PC-9 (cell line): ENCODE measurements at regions not wholly inside any gene's neighbourhood (a gene's known extent, or its start where the extent isn't known, plus 50 kb on each side); places are given as distances from the start of the nearest gene placed in this dataset.
A peak's percentile ranks its signal among the peaks of the same experiment; 100 is the strongest.

Experiments used
- BruUV-seq: library from RNA; stranded (reverse); fragments of 400-500 nt; replicated peaks from 2 replicates; lab custom pipeline; 2021; lab: Mats Ljungman, UMichigan
- CTCF ChIA-PET: fragments of 300-600 bp; sonication (Branson Sonifier 250); formaldehyde crosslinking; loops from one replicate; lab custom pipeline; 2022; ENCODE audit warnings: antibody characterized with exemption; lab: Charles Lee
- POLR2A ChIA-PET: fragments of 300-600 bp; sonication (Branson Sonifier 250); formaldehyde crosslinking; loops from one replicate; lab custom pipeline; 2022; ENCODE audit warnings: antibody characterized with exemption; ENCODE audit not compliant: unreplicated experiment; lab: Charles Lee
- DNase-seq, 2 experiments: peaks; one replicate each; pipeline versions ENCODE4 v3.0.0 to v3.0.0-alpha.2; 2015 to 2022; ENCODE audit warnings: mixed read lengths in 1 of 2
- H2AFZ ChIP-seq: fragments of 200-600 bp; sonication (generic); 2 replicates; pipeline ENCODE4 v1.8.1; 2017; ENCODE audit warnings: antibody characterized with exemption
- H3F3A ChIP-seq: fragments of 200-600 bp; sonication (generic); 2 replicates; pipeline ENCODE4 v1.8.1; 2017; ENCODE audit warnings: antibody characterized with exemption, mild to moderate bottlenecking, low read depth; ENCODE audit not compliant: insufficient read depth
- H3K27ac ChIP-seq: fragments of 200-600 bp; sonication (generic); 2 replicates; pipeline ENCODE4 v1.6.1; 2016; ENCODE audit warnings: mixed run types
- H3K27me3 ChIP-seq: fragments of 200-600 bp; sonication (generic); 2 replicates; pipeline ENCODE4 v1.6.1; 2016; ENCODE audit warnings: low read depth, mixed run types; ENCODE audit not compliant: insufficient read depth
- H3K36me3 ChIP-seq: fragments of 200-600 bp; sonication (generic); 2 replicates; pipeline ENCODE4 v1.6.1; 2016; ENCODE audit warnings: low read depth, mixed run types
- H3K4me1 ChIP-seq: fragments of 200-600 bp; sonication (generic); replicated peaks from 2 replicates; pipeline ENCODE4 v1.6.1; 2016; ENCODE audit warnings: mixed run types; ENCODE audit not compliant: insufficient read depth
- H3K4me2 ChIP-seq: fragments of 200-600 bp; sonication (generic); 2 replicates; pipeline ENCODE4 v1.6.1; 2017; ENCODE audit warnings: mixed run types
- H3K4me3 ChIP-seq: fragments of 200-600 bp; sonication (generic); 2 replicates; pipeline ENCODE4 v1.6.1; 2016; ENCODE audit warnings: mixed run types
- H3K79me2 ChIP-seq: fragments of 200-600 bp; sonication (generic); 2 replicates; pipeline ENCODE4 v1.6.1; 2017; ENCODE audit warnings: low read depth, mixed run types
- H3K9me2 ChIP-seq: fragments of 200-600 bp; sonication (generic); 2 replicates; pipeline ENCODE4 v1.8.1; 2017; ENCODE audit warnings: mild to moderate bottlenecking; ENCODE audit not compliant: insufficient read depth
- H3K9me3 ChIP-seq: fragments of 200-600 bp; sonication (generic); 2 replicates; pipeline ENCODE4 v1.8.1; 2016; ENCODE audit warnings: low read depth; ENCODE audit not compliant: insufficient read depth
- H4K20me1 ChIP-seq: fragments of 200-600 bp; sonication (generic); 2 replicates; pipeline ENCODE4 v1.8.1; 2017; ENCODE audit not compliant: insufficient read depth
- CTCF ChIP-seq: fragments of 200-600 bp; sonication (generic); conservative IDR thresholded peaks from 2 replicates; pipeline ENCODE4 v1.6.1; 2017; ENCODE audit warnings: mixed run types, antibody characterized with exemption, mild to moderate bottlenecking, moderate library complexity
- EZH2 ChIP-seq: fragments of 200-600 bp; sonication (generic); IDR thresholded peaks from 2 replicates; pipeline ENCODE4 v1.8.0; 2017; ENCODE audit warnings: antibody characterized with exemption, low read depth
- intact Hi-C: fragments of 100-400 bp; cut with micrococcal nuclease; formaldehyde crosslinking; loops from one replicate; pipeline ENCODE4 v1.10.0; 2022; ENCODE audit not compliant: unreplicated experiment

DNA sequence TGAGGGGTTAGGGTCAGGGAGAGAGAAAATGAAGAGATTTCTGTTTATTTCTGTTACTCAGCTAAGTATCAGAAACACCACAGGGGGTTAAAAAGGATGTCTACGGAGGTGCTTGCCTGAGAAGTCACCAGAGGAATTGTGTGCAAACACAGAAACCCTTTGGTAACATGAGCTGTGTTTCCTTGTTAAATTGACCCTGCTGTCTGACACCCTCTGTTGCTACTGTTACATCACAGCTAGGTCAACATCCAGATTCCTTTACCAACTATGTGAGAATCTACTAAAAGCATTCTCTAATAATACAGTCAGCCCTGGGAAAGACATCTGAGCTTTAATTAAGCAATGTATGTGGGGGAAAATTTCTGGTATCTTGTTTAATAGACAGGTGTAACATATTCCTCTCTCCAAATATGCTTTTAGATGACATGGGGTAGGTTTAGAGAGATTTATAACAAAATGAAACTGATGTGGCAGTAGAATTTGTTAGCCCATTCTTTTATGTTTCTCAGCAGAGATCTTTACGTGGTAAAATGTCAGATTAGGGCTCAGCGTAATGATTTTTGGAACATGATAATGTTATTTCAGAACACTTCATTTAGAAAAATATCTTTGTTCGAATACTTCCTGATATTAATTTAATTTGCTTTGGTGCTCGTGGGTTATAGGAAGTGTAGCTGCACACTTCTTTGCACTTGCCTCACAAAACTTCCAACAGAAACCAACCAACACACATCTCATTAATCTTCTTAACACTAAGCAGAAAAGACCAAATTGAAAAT, 168.0 kb upstream of the AHR start:
- H3K36me3 ChIP-seq = no peaks in the 10 kb centered on the region
- CTCF ChIA-PET = interaction anchor here (0.9 to 1.4 kb wide), 2 partner anchors 10 to 239 kb away, joined by 3 to 5 read pairs; no protein-coding TSS in a partner anchor
- no peaks in the 10 kb centered on the region for H3K27me3 ChIP-seq
- peaks cover 6% of the 10 kb centered on the region; the same call in 1 of the 2 replicates for H3K9me2 ChIP-seq
- peak overlapping the region; percentile 59 for H3K27ac ChIP-seq
- POLR2A ChIA-PET = interaction anchor here (0.6 to 0.7 kb wide), 6 partner anchors 67 to 471 kb away, joined by 3 to 26 read pairs (median 4); partner anchors contain the start of gene AHR
- TF ChIP-seq CTCF (no peak), EZH2 (no peak)
- H3K4me3 ChIP-seq = peak overlapping the region; percentile 17; the same call in 1 of the 2 replicates
- H3K79me2 ChIP-seq = no peaks in the 10 kb centered on the region
- no peak overlapping the region for H2AFZ ChIP-seq
- H3F3A ChIP-seq = peaks cover 17% of the 10 kb centered on the region
- no peaks in the 10 kb centered on the region; the same call in none of the 2 replicates for H3K9me3 ChIP-seq
- BruUV-seq = no TSS peak
- peaks cover 20% of the 10 kb centered on the region for H3K4me1 ChIP-seq
- intact Hi-C loops = loop anchor here (1.0 kb wide), 3 partner anchors 89 to 140 kb away; no protein-coding TSS in a partner anchor
- H4K20me1 ChIP-seq = no peaks in the 10 kb centered on the region
- DNase-seq = peak; percentile 49 to 100
- peak overlapping the region; percentile 58 for H3K4me2 ChIP-seq

- Histone ChIP-seq H3K79me2 (no peaks in the 10 kb centered on the region), H2AFZ (no peak overlapping the region), H4K20me1 (no peaks in the 10 kb centered on the region), H3K4me1 (peaks cover 20% of the 10 kb centered on the region), H3K36me3 (no peaks in the 10 kb centered on the region), H3K9me3 (no peaks in the 10 kb centered on the region; the same call in none of the 2 replicates), H3K4me3 (no peak overlapping the region), H3K4me2 (peak overlapping the region; percentile 58), H3K9me2 (peaks cover 6% of the 10 kb centered on the region; the same call in 1 of the 2 replicates), H3F3A (peaks cover 17% of the 10 kb centered on the region), H3K27me3 (no peaks in the 10 kb centered on the region), H3K27ac (peak overlapping the region; percentile 59)
- no TSS peak for BruUV-seq
- intact Hi-C loops = no loop called here
- ChIA-PET CTCF (no interaction called here), POLR2A (interaction anchor here (0.7 kb wide), 1 partner anchor 167 kb away, joined by 26 read pairs; the partner anchor contains the start of gene AHR)
- TF ChIP-seq CTCF (no peak), EZH2 (no peak)
- DNase-seq = peak in 1 of 2 experiments; percentile 19
Observed at GRCh38 chr7:17131060-17131345, 167.4 kb upstream of the AHR start.

DNA sequence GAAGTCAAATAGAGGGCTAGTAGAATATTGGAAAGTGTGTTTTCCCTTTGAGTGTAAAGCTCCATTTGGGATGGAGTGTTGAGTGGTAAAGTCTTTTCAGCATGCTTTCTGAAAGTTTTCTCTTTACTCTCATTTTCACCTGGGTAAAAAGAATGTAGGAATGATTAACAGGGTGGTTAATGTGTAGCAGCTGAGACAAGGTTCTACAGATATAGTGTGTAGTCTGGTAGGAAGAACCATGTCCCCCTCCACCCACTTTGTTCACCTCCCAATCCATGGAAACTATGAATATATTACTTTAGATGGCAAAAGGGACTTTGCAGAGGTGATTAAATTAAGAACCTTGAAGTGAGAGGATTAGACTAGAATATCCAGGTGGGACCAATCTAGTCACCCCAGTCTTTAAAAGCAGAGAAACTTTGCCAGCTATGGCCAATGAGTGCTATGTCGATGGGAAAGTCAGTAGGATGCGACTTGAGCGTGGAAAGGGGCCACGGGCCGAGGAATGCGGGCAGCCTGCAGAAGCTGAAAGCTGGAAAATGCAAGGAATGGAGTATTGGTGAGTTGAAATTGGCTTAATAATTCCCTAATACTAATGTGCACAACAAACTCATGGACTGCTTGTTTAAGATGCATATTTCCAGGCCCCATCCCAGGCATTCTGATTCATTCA, 166.3 kb upstream of the AHR start:
- Histone ChIP-seq H3K36me3 (no peaks in the 10 kb centered on the region), H2AFZ (no peak overlapping the region), H3K27me3 (no peaks in the 10 kb centered on the region), H3K4me3 (no peak overlapping the region), H3K4me1 (peaks cover 20% of the 10 kb centered on the region), H3K79me2 (no peaks in the 10 kb centered on the region), H3K4me2 (no peak overlapping the region), H3F3A (peaks cover 17% of the 10 kb centered on the region), H3K27ac (no peak overlapping the region), H4K20me1 (no peaks in the 10 kb centered on the region), H3K9me3 (no peaks in the 10 kb centered on the region; the same call in none of the 2 replicates), H3K9me2 (peaks cover 10% of the 10 kb centered on the region)
- POLR2A ChIA-PET = no interaction called here
- peak in 1 of 2 experiments; percentile 17 for DNase-seq
- no TSS peak for BruUV-seq
- CTCF ChIA-PET = interaction anchor here (0.6 kb wide), 1 partner anchor 331 kb away, joined by 4 read pairs; no protein-coding TSS in a partner anchor
- intact Hi-C loops = no loop called here
- TF ChIP-seq EZH2 = no peak
- TF ChIP-seq CTCF = no peak
